ENCODE measurements at regions not wholly inside any gene's neighbourhood (a gene's known extent, or its start where the extent isn't known, plus 50 kb on each side); places are given as distances from the start of the nearest gene placed in this dataset.

DNA sequence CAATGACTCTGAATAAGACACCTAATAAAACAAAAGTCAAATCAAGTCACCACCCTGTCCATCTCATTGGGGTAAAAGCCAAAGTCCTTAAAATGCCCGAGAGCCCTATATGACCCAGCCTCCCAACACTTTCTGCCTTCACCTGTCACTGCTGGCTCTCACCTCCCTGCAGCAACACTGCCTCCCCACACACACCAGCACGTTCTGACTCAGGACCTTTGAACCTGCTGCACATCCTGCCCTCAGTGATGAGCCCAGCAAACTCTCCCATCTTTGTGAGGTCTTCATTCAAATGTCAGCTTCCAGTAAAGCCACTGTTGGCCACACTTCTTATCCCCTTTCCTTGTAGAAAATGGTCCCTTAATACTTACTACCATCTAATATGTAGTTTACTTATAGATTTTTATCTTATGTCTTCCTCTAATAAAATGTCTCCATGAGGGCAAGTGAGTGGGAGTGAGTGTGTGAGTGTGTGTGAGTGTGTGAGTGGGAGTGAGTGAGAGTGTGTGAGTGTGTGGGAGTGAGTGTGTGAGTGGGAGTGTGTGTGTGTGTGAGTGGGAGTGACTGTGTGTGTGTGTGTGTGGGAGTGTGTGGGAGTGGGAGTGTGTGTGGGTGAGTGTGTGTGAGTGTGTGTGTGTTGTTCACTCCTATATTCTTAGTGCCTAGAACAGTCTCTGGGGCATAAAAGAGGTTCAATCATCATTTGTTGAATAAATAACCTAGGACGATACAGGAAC, 504.7 kb downstream of the EIPR1 start:
- Histone ChIP-seq H3K4me1 (replicated peaks in 1 of 4; ENCODE audit: control insufficient read depth in 3 of 4, insufficient read depth in 4 of 4, low read length in 3 of 4) (no peaks in the 10 kb centered on the region), H2AFZ (ENCODE audit: low read length) (no peak overlapping the region), H3K79me2 (ENCODE audit: control insufficient read depth in 1 of 2, insufficient read depth in 2 of 2, low read length in 2 of 2) (no peaks in the 10 kb centered on the region), H4K5ac (ENCODE audit: insufficient read length, low read depth, low read length) (no peak overlapping the region), H3K27me3 (replicated peaks in 1 of 4; ENCODE audit: control insufficient read depth in 3 of 4, extremely low read depth in 1 of 4, insufficient read depth in 3 of 4, low read length in 3 of 4) (no peaks in the 10 kb centered on the region), H3K4me2 (ENCODE audit: insufficient read depth in 1 of 2, low read depth in 2 of 2, low read length in 2 of 2) (no peak overlapping the region), H2BK5ac (ENCODE audit: low read depth, low read length) (no peak overlapping the region), H3K23me2 (ENCODE audit: low read depth, low read length) (peaks cover 3% of the 10 kb centered on the region; the same call in 1 of the 2 replicates), H3K27ac (ENCODE audit: low read depth, low read length) (no peak overlapping the region), H4K20me1 (replicated peaks in 1 of 2; ENCODE audit: control insufficient read depth in 1 of 2, insufficient read depth in 2 of 2, low read length in 2 of 2) (peaks cover 0 to 1% of the 10 kb centered on the region in 2 experiments), H3K4me3 (ENCODE audit: extremely low read depth in 1 of 4, insufficient read depth in 2 of 4, low read depth in 3 of 4, low read length in 4 of 4) (no peak overlapping the region), H2BK12ac (ENCODE audit: low read depth, low read length) (no peak overlapping the region), H2BK15ac (ENCODE audit: low read length) (no peak overlapping the region), H3K14ac (ENCODE audit: insufficient read length) (no peak overlapping the region), H3K23ac (ENCODE audit: insufficient read length) (no peak overlapping the region), H3K36me3 (ENCODE audit: control insufficient read depth in 2 of 4, insufficient read depth in 4 of 4, low read length in 3 of 4) (no peaks in the 10 kb centered on the region), H4K91ac (replicated peaks; ENCODE audit: insufficient read length, low read length) (no peak overlapping the region), H3K79me1 (ENCODE audit: low read depth, low read length) (no peaks in the 10 kb centered on the region), H3K4ac (replicated peaks; ENCODE audit: insufficient read length, low read depth, low read length) (no peak overlapping the region), H4K8ac (ENCODE audit: extremely low read depth, insufficient read depth, low read length) (peak overlapping the region; percentile 42; the same call in 1 of the 2 replicates), H2AK5ac (ENCODE audit: low read depth, low read length) (no peak overlapping the region), H3K56ac (replicated peaks; ENCODE audit: insufficient read length, low read depth, low read length) (no peak overlapping the region), H3K9ac (replicated peaks in 1 of 4; ENCODE audit: extremely low read depth in 1 of 4, low read depth in 3 of 4, low read length in 3 of 4) (no peak overlapping the region), H2BK20ac (ENCODE audit: low read length) (no peak overlapping the region), H2BK120ac (replicated peaks; ENCODE audit: low read depth, low read length) (no peak overlapping the region), H3K18ac (ENCODE audit: extremely low read depth, low read length) (no peak overlapping the region), H3K9me3 (ENCODE audit: insufficient read depth in 2 of 2, low read depth in 1 of 2, low read length in 1 of 2) (peaks cover 12 to 14% of the 10 kb centered on the region in 2 experiments)
- FAIRE-seq (no peak), DNase-seq (ENCODE audit: low read depth in 1 of 2, low spot score in 2 of 2) (no peak)
- CTCF ChIA-PET (ENCODE audit: partially characterized antibody): no interaction called here
- POLR2A ChIA-PET (ENCODE audit: partially characterized antibody): no interaction called here
- WGBS, 2 experiments (ENCODE audit: extremely low coverage in 1 of 2, insufficient coverage in 1 of 2, insufficient read length in 1 of 2, insufficient replicate concordance in 2 of 2, low coverage in 1 of 2, low lambda C conversion rate in 2 of 2, missing lambda C conversion rate in 1 of 2): 93% methylated on average over 3 of the region's 3 CpGs; no CpG with 5 or more reads in 1 of the 2 experiments
- no peak for TF ChIP-seq NRF1 (IDR thresholded peaks at IDR 0.05; ENCODE audit: low read depth, low read length)
- TF ChIP-seq SP4 (IDR thresholded peaks at IDR 0.05; ENCODE audit: low read length): no peak
- no peak for TF ChIP-seq KDM4A (IDR thresholded peaks at IDR 0.05; ENCODE audit: low read depth, low read length, severe bottlenecking)
- no peak for TF ChIP-seq TAF7 (optimal IDR thresholded peaks at IDR 0.05; ENCODE audit: borderline replicate concordance, low read depth, low read length)
- TF ChIP-seq, protein P1, sequence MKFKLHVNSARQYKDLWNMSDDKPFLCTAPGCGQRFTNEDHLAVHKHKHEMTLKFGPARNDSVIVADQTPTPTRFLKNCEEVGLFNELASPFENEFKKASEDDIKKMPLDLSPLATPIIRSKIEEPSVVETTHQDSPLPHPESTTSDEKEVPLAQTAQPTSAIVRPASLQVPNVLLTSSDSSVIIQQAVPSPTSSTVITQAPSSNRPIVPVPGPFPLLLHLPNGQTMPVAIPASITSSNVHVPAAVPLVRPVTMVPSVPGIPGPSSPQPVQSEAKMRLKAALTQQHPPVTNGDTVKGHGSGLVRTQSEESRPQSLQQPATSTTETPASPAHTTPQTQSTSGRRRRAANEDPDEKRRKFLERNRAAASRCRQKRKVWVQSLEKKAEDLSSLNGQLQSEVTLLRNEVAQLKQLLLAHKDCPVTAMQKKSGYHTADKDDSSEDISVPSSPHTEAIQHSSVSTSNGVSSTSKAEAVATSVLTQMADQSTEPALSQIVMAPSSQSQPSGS (IDR thresholded peaks at IDR 0.05; ENCODE audit: low read length): no peak
- no peak for TF ChIP-seq HDAC6 (IDR thresholded peaks at IDR 0.05; ENCODE audit: low read depth, low read length)
- TF ChIP-seq SIRT6 (IDR thresholded peaks at IDR 0.05; ENCODE audit: low read length): no peak
- TF ChIP-seq YY1 (IDR thresholded peaks at IDR 0.05; ENCODE audit: low read depth, low read length): no peak
- TF ChIP-seq KDM1A (IDR thresholded peaks at IDR 0.05; ENCODE audit: borderline replicate concordance, low read length): no peak
- no peak for TF ChIP-seq RXRA (IDR thresholded peaks at IDR 0.05; ENCODE audit: insufficient read depth, low read depth, low read length)
- TF ChIP-seq JUND (IDR thresholded peaks at IDR 0.05; ENCODE audit: low read length): no peak
- TF ChIP-seq JUN (IDR thresholded peaks at IDR 0.05; ENCODE audit: low read depth, low read length): no peak
- TF ChIP-seq TBP (IDR thresholded peaks at IDR 0.05; ENCODE audit: low read depth, low read length): no peak

Data from H1 (cell line).